ENCODE measurements at regions not wholly inside any gene's neighbourhood (a gene's known extent, or its start where the extent isn't known, plus 50 kb on each side); places are given as distances from the start of the nearest gene placed in this dataset.

DNA sequence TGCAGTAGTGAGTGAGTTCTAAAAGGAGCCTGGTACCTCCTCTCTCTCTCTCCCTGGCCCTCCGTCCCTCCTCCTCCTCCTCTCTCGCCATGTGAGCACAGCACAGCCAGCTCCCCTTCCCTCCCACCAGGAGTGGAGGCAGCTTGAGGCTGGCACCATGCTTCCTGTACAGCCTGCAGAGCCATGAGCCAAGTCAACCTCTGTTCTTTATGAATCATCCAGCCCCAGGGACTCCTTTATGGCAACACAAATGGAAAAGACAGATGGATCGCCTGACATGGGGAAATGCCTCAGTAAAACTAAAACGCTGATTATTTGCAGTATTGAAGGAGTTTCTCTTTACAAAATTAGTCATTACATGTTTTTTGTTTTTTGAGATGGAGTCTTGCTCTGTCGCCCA lies 233.7 kb upstream of the ARID1B start:
- no peak overlapping the region for H2BK5ac ChIP-seq (ENCODE audit: low read depth, low read length, poor library complexity, severe bottlenecking)
- POLR2A ChIA-PET (ENCODE audit: unreplicated experiment) = no interaction called here
- H3K4ac ChIP-seq (ENCODE audit: low read depth, low read length) = no peak overlapping the region
- no peak for TF ChIP-seq MAFK (IDR thresholded peaks at IDR 0.05; ENCODE audit: low read depth, low read length)
- TF ChIP-seq BHLHE40 (IDR thresholded peaks at IDR 0.05; ENCODE audit: low read depth, low read length) = no peak
- TF ChIP-seq NFE2L2 (IDR thresholded peaks at IDR 0.05; ENCODE audit: low read depth, low read length) = no peak
- TF ChIP-seq, protein P1, sequence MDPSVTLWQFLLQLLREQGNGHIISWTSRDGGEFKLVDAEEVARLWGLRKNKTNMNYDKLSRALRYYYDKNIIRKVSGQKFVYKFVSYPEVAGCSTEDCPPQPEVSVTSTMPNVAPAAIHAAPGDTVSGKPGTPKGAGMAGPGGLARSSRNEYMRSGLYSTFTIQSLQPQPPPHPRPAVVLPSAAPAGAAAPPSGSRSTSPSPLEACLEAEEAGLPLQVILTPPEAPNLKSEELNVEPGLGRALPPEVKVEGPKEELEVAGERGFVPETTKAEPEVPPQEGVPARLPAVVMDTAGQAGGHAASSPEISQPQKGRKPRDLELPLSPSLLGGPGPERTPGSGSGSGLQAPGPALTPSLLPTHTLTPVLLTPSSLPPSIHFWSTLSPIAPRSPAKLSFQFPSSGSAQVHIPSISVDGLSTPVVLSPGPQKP (IDR thresholded peaks at IDR 0.05; ENCODE audit: borderline replicate concordance, low read depth, low read length) = no peak
- TF ChIP-seq CHD1 (IDR thresholded peaks at IDR 0.05; ENCODE audit: low read depth, low read length) = no peak
- TF ChIP-seq RAD21 (IDR thresholded peaks at IDR 0.05; ENCODE audit: low read length) = no peak
- H2BK20ac ChIP-seq (ENCODE audit: low read depth, low read length) = no peak overlapping the region
- no peak overlapping the region for H3K9ac ChIP-seq (ENCODE audit: low read depth, low read length)
- H4K5ac ChIP-seq (ENCODE audit: low read depth, low read length) = no peak overlapping the region
- CTCF ChIA-PET = no interaction called here
- H3K14ac ChIP-seq (replicated peaks; ENCODE audit: low read depth, low read length) = no peak overlapping the region
- no TSS peak for BruUV-seq (replicated peaks)
- no peaks in the 10 kb centered on the region for H3K36me3 ChIP-seq (ENCODE audit: control insufficient read depth, insufficient read depth, low read length)
- H2AK9ac ChIP-seq (replicated peaks; ENCODE audit: low read depth, low read length, poor library complexity) = no peak overlapping the region
- H2BK15ac ChIP-seq (ENCODE audit: low read depth, low read length) = no peak overlapping the region
- H3K79me1 ChIP-seq (ENCODE audit: low read depth in 1 of 2, low read length in 2 of 2) = no peaks in the 10 kb centered on the region
- H3K56ac ChIP-seq (ENCODE audit: extremely low read depth, insufficient read depth, low read length) = no peak overlapping the region
- WGBS, 2 experiments (ENCODE audit: extremely low coverage in 2 of 2, insufficient read length in 1 of 2) = 67% methylated on average over 1 of the region's 5 CpGs; no CpG with 5 or more reads in 1 of the 2 experiments
- in situ Hi-C loops (cut with MboI; ENCODE audit: low sequenced_read_pairs) (no loop called here), intact Hi-C loops (cut with micrococcal nuclease) (no loop called here), dilution Hi-C loops (cut with HindIII; ENCODE audit: low sequenced_read_pairs, unreplicated experiment) (no loop called here)
- no peaks in the 10 kb centered on the region for H4K20me1 ChIP-seq (ENCODE audit: insufficient read depth, low read length)
- H3K18ac ChIP-seq (ENCODE audit: low read depth, low read length) = no peak overlapping the region
- no peak overlapping the region for H4K8ac ChIP-seq (ENCODE audit: low read depth in 2 of 2, low read length in 2 of 2)
- no peak overlapping the region for H2AK5ac ChIP-seq (ENCODE audit: low read depth, low read length)
- peaks cover under 1% of the 10 kb centered on the region; the same call in 1 of the 2 replicates for H3K27me3 ChIP-seq (ENCODE audit: control insufficient read depth, insufficient read depth, low read length)
- ATAC-seq (ENCODE audit: low read depth) (no peak), DNase-seq (no peak)
- H3K27ac ChIP-seq (ENCODE audit: insufficient read depth, low read length) = no peak overlapping the region
- H3K23ac ChIP-seq (ENCODE audit: low read depth, low read length) = no peak overlapping the region
- H4K91ac ChIP-seq (ENCODE audit: insufficient read depth, low read depth, low read length) = no peak overlapping the region
- H3K9me1 ChIP-seq (ENCODE audit: insufficient read depth, low read length) = no peaks in the 10 kb centered on the region
- H3K4me2 ChIP-seq (ENCODE audit: low read depth, low read length) = no peak overlapping the region
- no peak overlapping the region for H2BK120ac ChIP-seq (ENCODE audit: low read depth, low read length)
- no peak overlapping the region for H3K4me3 ChIP-seq (ENCODE audit: insufficient read depth, low read depth, low read length)
- H3K4me1 ChIP-seq (ENCODE audit: control insufficient read depth, insufficient read depth, low read length) = no peaks in the 10 kb centered on the region
- H3K9me3 ChIP-seq (ENCODE audit: control insufficient read depth, insufficient read depth, low read length) = no peaks in the 10 kb centered on the region
- H2AFZ ChIP-seq (replicated peaks; ENCODE audit: low read length, poor library complexity) = no peak overlapping the region
